Hepatocyte (in vitro differentiated cells): ENCODE measurements at regions not wholly inside any gene's neighbourhood (a gene's known extent, or its start where the extent isn't known, plus 50 kb on each side); places are given as distances from the start of the nearest gene placed in this dataset.

Experiments
- EZH2 ChIP-seq: fragments of 200-600 bp; sonication (generic); IDR thresholded peaks from 2 replicates; pipeline ENCODE4 v1.6.1; 2016; ENCODE audit warnings: antibody characterized with exemption, mild to moderate bottlenecking, borderline replicate concordance
- TF ChIP-seq, protein P1 (sequence below): fragments of 200-600 bp; sonication (generic); IDR thresholded peaks from 2 replicates; pipeline ENCODE4 v1.5.1; 2016; ENCODE audit warnings: antibody characterized with exemption, mild to moderate bottlenecking; ENCODE audit not compliant: poor library complexity

- TF ChIP-seq, protein P1, sequence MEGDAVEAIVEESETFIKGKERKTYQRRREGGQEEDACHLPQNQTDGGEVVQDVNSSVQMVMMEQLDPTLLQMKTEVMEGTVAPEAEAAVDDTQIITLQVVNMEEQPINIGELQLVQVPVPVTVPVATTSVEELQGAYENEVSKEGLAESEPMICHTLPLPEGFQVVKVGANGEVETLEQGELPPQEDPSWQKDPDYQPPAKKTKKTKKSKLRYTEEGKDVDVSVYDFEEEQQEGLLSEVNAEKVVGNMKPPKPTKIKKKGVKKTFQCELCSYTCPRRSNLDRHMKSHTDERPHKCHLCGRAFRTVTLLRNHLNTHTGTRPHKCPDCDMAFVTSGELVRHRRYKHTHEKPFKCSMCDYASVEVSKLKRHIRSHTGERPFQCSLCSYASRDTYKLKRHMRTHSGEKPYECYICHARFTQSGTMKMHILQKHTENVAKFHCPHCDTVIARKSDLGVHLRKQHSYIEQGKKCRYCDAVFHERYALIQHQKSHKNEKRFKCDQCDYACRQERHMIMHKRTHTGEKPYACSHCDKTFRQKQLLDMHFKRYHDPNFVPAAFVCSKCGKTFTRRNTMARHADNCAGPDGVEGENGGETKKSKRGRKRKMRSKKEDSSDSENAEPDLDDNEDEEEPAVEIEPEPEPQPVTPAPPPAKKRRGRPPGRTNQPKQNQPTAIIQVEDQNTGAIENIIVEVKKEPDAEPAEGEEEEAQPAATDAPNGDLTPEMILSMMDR: no peak
- no peak for TF ChIP-seq EZH2
Observed at GRCh38 chr17:77853191-77853977, 105.1 kb upstream of the TNRC6C start.
